IMR-90 (cell line): ENCODE measurements at regions not wholly inside any gene's neighbourhood (a gene's known extent, or its start where the extent isn't known, plus 50 kb on each side); places are given as distances from the start of the nearest gene placed in this dataset.
"Not testable (repeated sequence)": the region's sequence is repeated elsewhere in the genome, so short reads cannot be mapped to it uniquely, and the experiment has no call there.

Experiments used
- ATAC-seq: fragments of 200-7000 bp; cut with Tn5 transposase; 2 replicates; pipeline ENCODE4 v1.9.1; 2020; ENCODE audit warnings: low read depth, mild to moderate bottlenecking, moderate library complexity
- BruUV-seq: library from RNA; stranded (reverse); fragments of 400-500 nt; replicated peaks from 2 replicates; lab custom pipeline; 2021; lab: Mats Ljungman, UMichigan
- CTCF ChIA-PET: fragments of 300-600 bp; formaldehyde crosslinking; extraction: SDS; loops from one replicate; lab custom pipeline; 2021; ENCODE audit warnings: antibody characterized with exemption; lab: Yijun Ruan, JAX
- POLR2A ChIA-PET: fragments of 300-600 bp; sonication (Branson Sonifier 250); formaldehyde crosslinking; loops from one replicate; lab custom pipeline; 2022; ENCODE audit warnings: antibody characterized with exemption; ENCODE audit not compliant: unreplicated experiment; lab: Charles Lee
- DNase-seq: peaks from one replicate; pipeline ENCODE4 v3.0.0; 2013
- H2AFZ ChIP-seq: replicated peaks from 2 replicates; pipeline ENCODE3; 2013; ENCODE audit warnings: low read length, mild to moderate bottlenecking; ENCODE audit not compliant: poor library complexity
- H2AK5ac ChIP-seq: 2 replicates; pipeline ENCODE4 v1.6.1; 2013; ENCODE audit warnings: low read depth, low read length, inconsistent platforms
- H2AK9ac ChIP-seq: replicated peaks from 2 replicates; pipeline ENCODE3; 2013; ENCODE audit warnings: mild to moderate bottlenecking, low read depth, low read length, moderate library complexity; ENCODE audit not compliant: poor library complexity
- H2BK120ac ChIP-seq: 2 replicates; pipeline ENCODE4 v1.6.1; 2013; ENCODE audit warnings: low read depth, low read length, inconsistent platforms
- H2BK15ac ChIP-seq: 3 replicates; pipeline ENCODE4 v1.6.1; 2013; ENCODE audit warnings: low read depth, low read length, inconsistent platforms
- H2BK20ac ChIP-seq: 2 replicates; pipeline ENCODE4 v1.6.1; 2013; ENCODE audit warnings: low read depth, mild to moderate bottlenecking, inconsistent platforms, low read length, moderate library complexity
- H2BK5ac ChIP-seq: 2 replicates; pipeline ENCODE4 v1.6.1; 2013; ENCODE audit warnings: mild to moderate bottlenecking, low read depth, low read length, inconsistent platforms; ENCODE audit not compliant: poor library complexity, severe bottlenecking
- H3K14ac ChIP-seq: replicated peaks from 2 replicates; pipeline ENCODE4 v1.6.1; 2013; ENCODE audit warnings: low read depth, low read length, inconsistent platforms
- H3K18ac ChIP-seq: 2 replicates; pipeline ENCODE4 v1.6.1; 2013; ENCODE audit warnings: low read depth, low read length, control low read depth
- H3K23ac ChIP-seq: 2 replicates; pipeline ENCODE4 v1.6.1; 2013; ENCODE audit warnings: low read depth, low read length, inconsistent platforms
- H3K27ac ChIP-seq: 2 replicates; pipeline ENCODE4 v1.5.1; 2013; ENCODE audit warnings: mild to moderate bottlenecking, control low read depth, low read length; ENCODE audit not compliant: insufficient read depth
- H3K27me3 ChIP-seq: 2 replicates; pipeline ENCODE4 v1.6.1; 2013; ENCODE audit warnings: low read length; ENCODE audit not compliant: control insufficient read depth, insufficient read depth
- H3K36me3 ChIP-seq: 2 replicates; pipeline ENCODE4 v1.6.1; 2013; ENCODE audit warnings: low read length, mixed read lengths; ENCODE audit not compliant: control insufficient read depth, insufficient read depth
- H3K4ac ChIP-seq: 2 replicates; pipeline ENCODE4 v1.6.1; 2013; ENCODE audit warnings: low read depth, low read length, inconsistent platforms
- H3K4me1 ChIP-seq: 2 replicates; pipeline ENCODE4 v1.6.1; 2013; ENCODE audit warnings: low read length, mixed read lengths; ENCODE audit not compliant: control insufficient read depth, insufficient read depth
- H3K4me2 ChIP-seq: 2 replicates; pipeline ENCODE4 v1.6.1; 2013; ENCODE audit warnings: low read depth, mild to moderate bottlenecking, control low read depth, low read length, moderate library complexity
- H3K4me3 ChIP-seq: 2 replicates; pipeline ENCODE4 v1.5.1; 2013; ENCODE audit warnings: low read depth, mild to moderate bottlenecking, control low read depth, low read length, moderate library complexity; ENCODE audit not compliant: insufficient read depth
- H3K56ac ChIP-seq: 2 replicates; pipeline ENCODE4 v1.6.1; 2013; ENCODE audit warnings: low read length, inconsistent platforms; ENCODE audit not compliant: insufficient read depth; ENCODE audit errors: extremely low read depth
- H3K79me1 ChIP-seq, 2 experiments: 2 replicates each; pipeline ENCODE4 v1.6.1; 2013; ENCODE audit warnings: low read length in 2 of 2, inconsistent platforms in 1 of 2, low read depth in 1 of 2
- H3K9ac ChIP-seq: 2 replicates; pipeline ENCODE4 v1.6.1; 2013; ENCODE audit warnings: low read depth, low read length, control low read depth
- H3K9me1 ChIP-seq: 2 replicates; pipeline ENCODE4 v1.6.1; 2013; ENCODE audit warnings: low read length, inconsistent platforms; ENCODE audit not compliant: insufficient read depth
- H3K9me3 ChIP-seq: 2 replicates; pipeline ENCODE4 v1.6.1; 2013; ENCODE audit warnings: low read length; ENCODE audit not compliant: control insufficient read depth, insufficient read depth
- H4K20me1 ChIP-seq: 2 replicates; pipeline ENCODE4 v1.6.1; 2013; ENCODE audit warnings: low read length, inconsistent platforms; ENCODE audit not compliant: insufficient read depth
- H4K5ac ChIP-seq: 2 replicates; pipeline ENCODE4 v1.6.1; 2013; ENCODE audit warnings: mild to moderate bottlenecking, low read depth, low read length, control low read depth
- H4K8ac ChIP-seq, 2 experiments: 2 replicates each; pipeline ENCODE4 v1.6.1; 2013; ENCODE audit warnings: low read depth in 2 of 2, low read length in 2 of 2, control low read depth in 1 of 2, inconsistent platforms in 1 of 2
- H4K91ac ChIP-seq: 2 replicates; pipeline ENCODE4 v1.6.1; 2013; ENCODE audit warnings: low read depth, low read length, inconsistent platforms; ENCODE audit not compliant: insufficient read depth
- BHLHE40 ChIP-seq: fragments of 150-350 bp; IDR thresholded peaks from 2 replicates; pipeline ENCODE4 v1.6.1; 2016; ENCODE audit warnings: mild to moderate bottlenecking, low read depth, low read length
- WGBS, 2 experiments: methylation state at CpG; one replicate each; pipeline versions ENCODE4 v1.1.5 to v1.1.7; 2013; ENCODE audit warnings: missing lambda C conversion rate in 2 of 2; ENCODE audit not compliant: insufficient read length in 1 of 2; ENCODE audit errors: extremely low coverage in 2 of 2; 5-methylcytosine and 5-hydroxymethylcytosine counted together
- dilution Hi-C: fragments of 300-500 bp; cut with HindIII; formaldehyde crosslinking; loops from one replicate; pipeline ENCODE4 v1.14.3; 2018; ENCODE audit warnings: low sequenced_read_pairs; ENCODE audit not compliant: unreplicated experiment
- in situ Hi-C: fragments of 300-500 bp; cut with MboI; formaldehyde crosslinking; loops from 3 replicates; pipeline ENCODE4 v1.14.3; 2019; ENCODE audit warnings: low sequenced_read_pairs, inconsistent platforms, mixed read lengths
- intact Hi-C: fragments of 100-400 bp; cut with micrococcal nuclease; formaldehyde crosslinking; loops from 2 replicates; pipeline ENCODE4 v1.10.0; 2022

GRCh38 chr3:83218383-83219200 is 1457.1 kb upstream of the GBE1 start:
- H2AK9ac ChIP-seq: no peak overlapping the region
- H3K79me1 ChIP-seq: no peaks in the 10 kb centered on the region
- H4K5ac ChIP-seq: no peak overlapping the region
- no peak overlapping the region for H3K14ac ChIP-seq
- TF ChIP-seq BHLHE40: no peak
- no peak overlapping the region for H2AK5ac ChIP-seq
- no peak overlapping the region for H2BK120ac ChIP-seq
- ATAC-seq (no peak), DNase-seq (no peak)
- no peak overlapping the region for H4K8ac ChIP-seq
- ChIA-PET POLR2A (interaction anchor here (0.5 kb wide), 1 partner anchor 21 kb away, joined by 3 read pairs; no protein-coding TSS in a partner anchor), CTCF (no interaction called here)
- H2BK5ac ChIP-seq: no peak overlapping the region
- H3K9me3 ChIP-seq: peaks cover 10% of the 10 kb centered on the region
- H2BK20ac ChIP-seq: no peak overlapping the region
- no peaks in the 10 kb centered on the region for H3K36me3 ChIP-seq
- no peak overlapping the region for H2BK15ac ChIP-seq
- H2AFZ ChIP-seq: no peak overlapping the region
- WGBS, 2 experiments: 87% methylated on average over 3 of the region's 14 CpGs; no CpG with 5 or more reads in 1 of the 2 experiments
- H3K56ac ChIP-seq: no peak overlapping the region
- H3K27ac ChIP-seq: no peak overlapping the region
- H3K4me2 ChIP-seq: no peak overlapping the region
- dilution Hi-C loops: no loop called here
- H3K9me1 ChIP-seq: no peaks in the 10 kb centered on the region
- H3K23ac ChIP-seq: no peak overlapping the region
- no peak overlapping the region for H3K18ac ChIP-seq
- no peak overlapping the region for H3K4me3 ChIP-seq
- no TSS peak for BruUV-seq
- H4K91ac ChIP-seq: no peak overlapping the region
- no peaks in the 10 kb centered on the region for H3K4me1 ChIP-seq
- H3K27me3 ChIP-seq: no peaks in the 10 kb centered on the region
- H3K4ac ChIP-seq: no peak overlapping the region
- intact Hi-C loops: no loop called here
- H4K20me1 ChIP-seq: no peaks in the 10 kb centered on the region
- no peak overlapping the region for H3K9ac ChIP-seq
- in situ Hi-C loops: no loop called here

GRCh38 chr3:83217595-83218118 is 1456.2 kb upstream of the GBE1 start:
- H3K79me1 ChIP-seq, DNase-seq, H4K20me1 ChIP-seq, H2AFZ ChIP-seq, H3K9me1 ChIP-seq, H2AK5ac ChIP-seq, H3K4me1 ChIP-seq, H2BK20ac ChIP-seq, H4K8ac ChIP-seq, H3K9ac ChIP-seq, H2AK9ac ChIP-seq, H4K5ac ChIP-seq, BruUV-seq, ATAC-seq, H3K18ac ChIP-seq, H3K4me2 ChIP-seq, H3K27me3 ChIP-seq, H3K27ac ChIP-seq, H2BK15ac ChIP-seq, POLR2A ChIA-PET, H3K4me3 ChIP-seq, H2BK120ac ChIP-seq, CTCF ChIA-PET, intact Hi-C loops, H4K91ac ChIP-seq, in situ Hi-C loops, H3K23ac ChIP-seq, dilution Hi-C loops, H2BK5ac ChIP-seq, H3K14ac ChIP-seq, H3K4ac ChIP-seq, H3K36me3 ChIP-seq, H3K56ac ChIP-seq: not testable (repeated sequence)
- 85% methylated on average over 10 of the region's 41 CpGs; no CpG with 5 or more reads in 1 of the 2 experiments for WGBS, 2 experiments
- peaks cover 10% of the 10 kb centered on the region for H3K9me3 ChIP-seq
